Ishikawa (cell line): ENCODE measurements at regions not wholly inside any gene's neighbourhood (a gene's known extent, or its start where the extent isn't known, plus 50 kb on each side); places are given as distances from the start of the nearest gene placed in this dataset.

Experiments used
- CEBPB ChIP-seq: IDR thresholded peaks from 2 replicates; pipeline ENCODE4 v1.6.1; 2012
- CREB1 ChIP-seq: IDR thresholded peaks from 2 replicates; pipeline ENCODE4 v1.6.1; 2012; ENCODE audit warnings: low read depth
- EGR1 ChIP-seq: IDR thresholded peaks from 2 replicates; pipeline ENCODE4 v1.6.1; 2012
- EP300 ChIP-seq: IDR thresholded peaks from 2 replicates; pipeline ENCODE4 v1.6.1; 2012; ENCODE audit warnings: borderline replicate concordance
- FOXM1 ChIP-seq: IDR thresholded peaks from 2 replicates; pipeline ENCODE4 v1.6.1; 2012; ENCODE audit warnings: low read depth, borderline replicate concordance
- NFIC ChIP-seq: IDR thresholded peaks from 2 replicates; pipeline ENCODE4 v1.6.1; 2012
- RAD21 ChIP-seq: IDR thresholded peaks from 2 replicates; pipeline ENCODE4 v1.6.1; 2012; ENCODE audit warnings: low read depth
- TAF1 ChIP-seq: IDR thresholded peaks from 2 replicates; pipeline ENCODE4 v1.6.1; 2012; ENCODE audit warnings: low read depth, mild to moderate bottlenecking
- TCF12 ChIP-seq: IDR thresholded peaks from 2 replicates; pipeline ENCODE4 v1.6.1; 2012; ENCODE audit warnings: low read depth
- TEAD4 ChIP-seq: IDR thresholded peaks from 2 replicates; pipeline ENCODE4 v1.6.1; 2012
- YY1 ChIP-seq: IDR thresholded peaks from 2 replicates; pipeline ENCODE4 v1.6.1; 2012; ENCODE audit warnings: low read depth
- ZBTB7A ChIP-seq: IDR thresholded peaks from 2 replicates; pipeline ENCODE4 v1.6.1; 2012; ENCODE audit warnings: low read depth
- TF ChIP-seq, protein P1 (sequence below): IDR thresholded peaks from 2 replicates; pipeline ENCODE4 v1.6.1; 2012
- TF ChIP-seq, protein P2 (sequence below): IDR thresholded peaks from 2 replicates; pipeline ENCODE4 v1.6.1; 2012; ENCODE audit warnings: low read depth, mild to moderate bottlenecking
- TF ChIP-seq, protein P3 (sequence below): IDR thresholded peaks from 2 replicates; pipeline ENCODE4 v1.6.1; 2012

DNA sequence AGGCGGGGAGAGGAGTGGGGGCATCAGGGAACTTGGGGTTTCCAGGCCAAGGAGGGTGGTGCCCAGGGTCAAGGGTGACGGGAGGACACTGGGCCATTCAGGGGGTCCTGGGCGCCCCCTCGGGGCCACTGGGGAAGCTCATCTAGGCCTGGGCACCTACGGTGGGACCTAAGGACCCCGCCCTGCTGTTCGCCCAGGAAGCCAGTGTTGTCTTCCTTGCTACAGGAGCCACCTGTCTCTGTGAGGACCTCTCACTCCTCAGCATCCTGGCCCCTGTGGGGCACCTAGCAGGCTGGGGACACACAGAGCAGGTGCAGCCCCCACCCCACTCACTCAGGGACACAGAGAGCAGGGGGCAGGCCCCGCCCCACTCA lies 191.6 kb downstream of the IGLL1 start:
- TF ChIP-seq CEBPB: no peak
- TF ChIP-seq TEAD4: no peak
- no peak for TF ChIP-seq EGR1
- no peak for TF ChIP-seq TCF12
- TF ChIP-seq FOXM1: no peak
- TF ChIP-seq EP300: no peak
- no peak for TF ChIP-seq NFIC
- no peak for TF ChIP-seq YY1
- TF ChIP-seq, protein P1, sequence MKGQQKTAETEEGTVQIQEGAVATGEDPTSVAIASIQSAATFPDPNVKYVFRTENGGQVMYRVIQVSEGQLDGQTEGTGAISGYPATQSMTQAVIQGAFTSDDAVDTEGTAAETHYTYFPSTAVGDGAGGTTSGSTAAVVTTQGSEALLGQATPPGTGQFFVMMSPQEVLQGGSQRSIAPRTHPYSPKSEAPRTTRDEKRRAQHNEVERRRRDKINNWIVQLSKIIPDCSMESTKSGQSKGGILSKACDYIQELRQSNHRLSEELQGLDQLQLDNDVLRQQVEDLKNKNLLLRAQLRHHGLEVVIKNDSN: no peak
- TF ChIP-seq, protein P2, sequence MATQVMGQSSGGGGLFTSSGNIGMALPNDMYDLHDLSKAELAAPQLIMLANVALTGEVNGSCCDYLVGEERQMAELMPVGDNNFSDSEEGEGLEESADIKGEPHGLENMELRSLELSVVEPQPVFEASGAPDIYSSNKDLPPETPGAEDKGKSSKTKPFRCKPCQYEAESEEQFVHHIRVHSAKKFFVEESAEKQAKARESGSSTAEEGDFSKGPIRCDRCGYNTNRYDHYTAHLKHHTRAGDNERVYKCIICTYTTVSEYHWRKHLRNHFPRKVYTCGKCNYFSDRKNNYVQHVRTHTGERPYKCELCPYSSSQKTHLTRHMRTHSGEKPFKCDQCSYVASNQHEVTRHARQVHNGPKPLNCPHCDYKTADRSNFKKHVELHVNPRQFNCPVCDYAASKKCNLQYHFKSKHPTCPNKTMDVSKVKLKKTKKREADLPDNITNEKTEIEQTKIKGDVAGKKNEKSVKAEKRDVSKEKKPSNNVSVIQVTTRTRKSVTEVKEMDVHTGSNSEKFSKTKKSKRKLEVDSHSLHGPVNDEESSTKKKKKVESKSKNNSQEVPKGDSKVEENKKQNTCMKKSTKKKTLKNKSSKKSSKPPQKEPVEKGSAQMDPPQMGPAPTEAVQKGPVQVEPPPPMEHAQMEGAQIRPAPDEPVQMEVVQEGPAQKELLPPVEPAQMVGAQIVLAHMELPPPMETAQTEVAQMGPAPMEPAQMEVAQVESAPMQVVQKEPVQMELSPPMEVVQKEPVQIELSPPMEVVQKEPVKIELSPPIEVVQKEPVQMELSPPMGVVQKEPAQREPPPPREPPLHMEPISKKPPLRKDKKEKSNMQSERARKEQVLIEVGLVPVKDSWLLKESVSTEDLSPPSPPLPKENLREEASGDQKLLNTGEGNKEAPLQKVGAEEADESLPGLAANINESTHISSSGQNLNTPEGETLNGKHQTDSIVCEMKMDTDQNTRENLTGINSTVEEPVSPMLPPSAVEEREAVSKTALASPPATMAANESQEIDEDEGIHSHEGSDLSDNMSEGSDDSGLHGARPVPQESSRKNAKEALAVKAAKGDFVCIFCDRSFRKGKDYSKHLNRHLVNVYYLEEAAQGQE: no peak
- TF ChIP-seq ZBTB7A: no peak
- TF ChIP-seq CREB1: no peak
- TF ChIP-seq TAF1: no peak
- no peak for TF ChIP-seq RAD21
- TF ChIP-seq, protein P3, sequence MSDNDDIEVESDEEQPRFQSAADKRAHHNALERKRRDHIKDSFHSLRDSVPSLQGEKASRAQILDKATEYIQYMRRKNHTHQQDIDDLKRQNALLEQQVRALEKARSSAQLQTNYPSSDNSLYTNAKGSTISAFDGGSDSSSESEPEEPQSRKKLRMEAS: no peak

DNA sequence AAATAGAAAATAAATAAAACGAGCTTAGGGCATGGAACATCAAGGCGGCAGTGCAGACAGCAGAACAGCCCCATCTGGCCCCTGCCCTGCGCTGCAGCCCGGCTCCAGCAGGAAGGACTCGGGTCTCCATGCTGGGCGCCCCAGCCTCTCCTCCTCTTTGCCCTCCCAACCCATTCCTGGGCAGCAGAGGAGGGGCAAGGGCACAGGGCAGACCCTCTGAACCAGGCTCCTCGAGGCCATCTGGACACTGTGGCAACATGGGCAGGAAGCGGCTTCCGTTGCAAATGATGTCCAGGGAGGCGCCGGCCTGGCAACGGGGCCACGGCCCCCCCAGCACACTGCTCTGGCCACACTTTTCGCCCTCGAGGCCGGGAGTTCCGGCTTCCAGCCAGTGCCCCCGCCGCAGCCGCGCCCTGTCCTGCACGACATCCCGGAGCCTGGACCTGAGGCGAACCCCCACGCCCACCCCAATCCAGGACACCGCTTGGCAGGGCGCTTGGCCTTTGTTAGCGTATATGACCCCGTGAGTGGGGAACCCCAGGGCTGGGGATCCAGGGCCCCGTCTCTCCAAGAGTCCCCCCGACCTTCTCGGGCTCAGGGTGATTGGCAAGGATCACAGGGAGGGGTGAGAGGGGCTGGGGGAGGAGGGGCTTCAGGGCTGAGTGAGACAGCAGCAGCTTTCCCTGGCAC lies 192.1 kb downstream of the IGLL1 start:
- TF ChIP-seq, protein P2: no peak
- no peak for TF ChIP-seq TCF12
- TF ChIP-seq CEBPB: no peak
- TF ChIP-seq RAD21: no peak
- no peak for TF ChIP-seq NFIC
- no peak for TF ChIP-seq FOXM1
- TF ChIP-seq YY1: no peak
- TF ChIP-seq ZBTB7A: no peak
- no peak for TF ChIP-seq TEAD4
- no peak for TF ChIP-seq EGR1
- TF ChIP-seq CREB1: no peak
- TF ChIP-seq EP300: no peak
- TF ChIP-seq, protein P1: no peak
- no peak for TF ChIP-seq TAF1
- TF ChIP-seq, protein P3: no peak

DNA sequence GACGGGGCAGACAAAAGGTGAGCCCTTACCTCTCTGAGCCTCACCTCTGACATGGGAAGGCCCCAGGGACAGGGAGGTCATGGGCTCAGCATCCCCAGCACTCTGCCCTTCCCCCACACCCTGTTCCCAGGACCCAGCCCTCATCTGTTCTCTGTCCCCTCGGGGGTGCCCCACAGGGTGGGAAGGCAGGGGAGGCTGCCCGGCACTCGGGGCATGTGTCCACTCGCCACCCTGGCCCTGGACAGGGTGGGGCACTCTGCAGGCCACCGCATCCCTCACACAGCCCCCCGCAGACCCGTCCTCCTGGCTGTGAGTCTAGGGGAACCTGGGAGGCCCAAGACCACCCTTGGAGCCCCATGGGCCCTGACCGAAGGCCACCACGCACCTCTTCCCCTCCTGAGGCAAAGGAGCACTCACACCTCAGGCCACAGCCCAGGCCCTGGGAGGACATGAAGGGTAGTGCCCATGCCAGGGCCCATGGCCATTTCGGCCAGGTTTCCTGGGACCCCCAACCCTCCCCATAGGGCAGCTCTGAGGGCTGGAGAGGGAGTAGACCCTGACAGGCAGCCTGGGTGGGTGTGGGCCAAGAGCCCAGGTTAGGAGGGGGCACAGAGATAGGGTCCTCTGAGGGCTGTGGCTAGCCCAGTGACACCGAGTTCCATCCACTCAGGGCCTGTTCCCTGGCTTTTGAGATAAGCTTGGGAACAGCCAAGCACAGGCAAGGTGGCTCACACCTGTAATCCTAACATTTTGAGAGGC lies 193.1 kb downstream of the IGLL1 start:
- TF ChIP-seq CREB1 (no peak), CEBPB (no peak), TAF1 (no peak), TCF12 (no peak), ZBTB7A (no peak), TEAD4 (no peak), RAD21 (no peak), FOXM1 (no peak), EP300 (no peak), YY1 (no peak), NFIC (no peak), EGR1 (no peak)
- TF ChIP-seq, protein P1: no peak
- TF ChIP-seq, protein P2: no peak
